Panc1 (cell line): ENCODE measurements at regions not wholly inside any gene's neighbourhood (a gene's known extent, or its start where the extent isn't known, plus 50 kb on each side); places are given as distances from the start of the nearest gene placed in this dataset.

ENCODE experiments used
- ATAC-seq: fragments of 200-7000 bp; cut with Tn5 transposase; 2 replicates; pipeline ENCODE4 v1.9.1; 2020; ENCODE audit warnings: mild to moderate bottlenecking, moderate library complexity
- BruUV-seq: library from RNA; stranded (reverse); fragments of 400-500 nt; replicated peaks from 2 replicates; lab custom pipeline; 2021; lab: Mats Ljungman, UMichigan
- CTCF ChIA-PET: fragments of 300-600 bp; sonication (Branson Sonifier 250); formaldehyde crosslinking; loops from one replicate; lab custom pipeline; 2022; ENCODE audit warnings: antibody characterized with exemption; lab: Charles Lee
- POLR2A ChIA-PET: fragments of 300-600 bp; sonication (Branson Sonifier 250); formaldehyde crosslinking; loops from one replicate; lab custom pipeline; 2022; ENCODE audit warnings: antibody characterized with exemption; lab: Charles Lee
- DNase-seq: peaks from one replicate; pipeline ENCODE4 v3.0.0-alpha.2; 2010; ENCODE audit warnings: low read depth, low spot score
- H3K27ac ChIP-seq: 2 replicates; pipeline ENCODE4 v1.5.1; 2011; ENCODE audit warnings: mild to moderate bottlenecking, low read length, inconsistent platforms
- H3K27me3 ChIP-seq: fragments of 200-500 bp; sonication (Bioruptor generic); 2 replicates; pipeline ENCODE4 v1.6.0; 2014; ENCODE audit warnings: low read length, inconsistent platforms; ENCODE audit not compliant: control insufficient read depth, insufficient read depth
- H3K36me3 ChIP-seq: fragments of 200-500 bp; sonication (Bioruptor generic); 2 replicates; pipeline ENCODE4 v1.5.1; 2014; ENCODE audit warnings: inconsistent platforms, mild to moderate bottlenecking, low read length, moderate library complexity; ENCODE audit not compliant: control insufficient read depth, insufficient read depth
- H3K4me1 ChIP-seq: 2 replicates; pipeline ENCODE4 v1.5.1; 2011; ENCODE audit warnings: inconsistent platforms, mild to moderate bottlenecking, low read length, moderate library complexity; ENCODE audit not compliant: control insufficient read depth, insufficient read depth
- H3K4me3 ChIP-seq, 2 experiments: 2 replicates each; pipeline ENCODE4 v1.5.1; 2011 to 2012; ENCODE audit warnings: low read depth in 2 of 2, low read length in 2 of 2, mild to moderate bottlenecking in 2 of 2, inconsistent platforms in 1 of 2, moderate library complexity in 1 of 2
- H3K9me3 ChIP-seq: fragments of 200-500 bp; sonication (Bioruptor generic); 2 replicates; pipeline ENCODE4 v1.5.1; 2014; ENCODE audit warnings: low read depth, mild to moderate bottlenecking, inconsistent platforms, low read length, moderate library complexity; ENCODE audit not compliant: control insufficient read depth, insufficient read depth
- CTCF ChIP-seq: fragments of 450-650 bp; IDR thresholded peaks from 2 replicates; pipeline ENCODE4 v1.5.1; 2017; ENCODE audit warnings: mild to moderate bottlenecking
- POLR2AphosphoS5 ChIP-seq: IDR thresholded peaks from 2 replicates; pipeline ENCODE4 v1.6.1; 2012; ENCODE audit warnings: mild to moderate bottlenecking, low read depth, low read length, moderate library complexity
- REST ChIP-seq, 2 experiments: IDR thresholded peaks; 2 replicates each; pipeline ENCODE4 v1.6.1; 2011 to 2012; ENCODE audit warnings: low read depth in 2 of 2, control low read depth in 1 of 2, low read length in 1 of 2, mild to moderate bottlenecking in 1 of 2, moderate library complexity in 1 of 2; ENCODE audit not compliant: insufficient read depth in 1 of 2
- SIN3A ChIP-seq: IDR thresholded peaks from 2 replicates; pipeline ENCODE4 v1.6.1; 2012; ENCODE audit warnings: low read depth, mild to moderate bottlenecking, low read length, moderate library complexity, borderline replicate concordance; ENCODE audit not compliant: insufficient read depth
- TCF7L2 ChIP-seq: IDR thresholded peaks from 2 replicates; pipeline ENCODE4 v1.6.1; 2011; ENCODE audit warnings: mild to moderate bottlenecking, low read depth, low read length, inconsistent platforms
- in situ Hi-C: cut with HindIII; loops from 2 replicates; pipeline ENCODE4 v1.10.0; 2016; ENCODE audit warnings: low sequenced_read_pairs, low pct_unique_long_range_greater_than_20kb
- intact Hi-C: fragments of 100-400 bp; cut with micrococcal nuclease; formaldehyde crosslinking; loops from one replicate; pipeline ENCODE4 v1.10.0; 2022; ENCODE audit not compliant: unreplicated experiment

- Histone ChIP-seq H3K4me1 (no peaks in the 10 kb centered on the region), H3K36me3 (no peaks in the 10 kb centered on the region), H3K27ac (no peak overlapping the region), H3K4me3 (no peak overlapping the region), H3K9me3 (no peaks in the 10 kb centered on the region), H3K27me3 (no peaks in the 10 kb centered on the region)
- BruUV-seq = no TSS peak
- ATAC-seq (no peak), DNase-seq (peak; percentile 58)
- in situ Hi-C loops = no loop called here
- intact Hi-C loops = no loop called here
- ChIA-PET POLR2A (no interaction called here), CTCF (no interaction called here)
- TF ChIP-seq POLR2AphosphoS5 (no peak), SIN3A (no peak), REST (IDR thresholded peaks at IDR 0.05; ENCODE audit: insufficient read depth in 1 of 2, low read depth in 2 of 2, low read length in 1 of 2) (no peak), CTCF (no peak), TCF7L2 (no peak)
Measured at GRCh38 chr2:34162231-34162630, 563.1 kb upstream of the FAM98A start.

GRCh38 chr2:34161549-34161948, 562.5 kb upstream of the FAM98A start:
- H3K27me3 ChIP-seq = no peaks in the 10 kb centered on the region
- intact Hi-C loops = no loop called here
- no TSS peak for BruUV-seq
- H3K4me3 ChIP-seq = no peak overlapping the region
- ChIA-PET CTCF (no interaction called here), POLR2A (interaction anchor here (0.6 kb wide), 1 partner anchor 98 kb away, joined by 3 read pairs; no protein-coding TSS in a partner anchor)
- no peak for TF ChIP-seq SIN3A
- ATAC-seq (no peak), DNase-seq (no peak)
- no peaks in the 10 kb centered on the region for H3K9me3 ChIP-seq
- in situ Hi-C loops = no loop called here
- H3K36me3 ChIP-seq = no peaks in the 10 kb centered on the region
- H3K4me1 ChIP-seq = no peaks in the 10 kb centered on the region
- H3K27ac ChIP-seq = no peak overlapping the region

GRCh38 chr2:34159901-34160300, 560.8 kb upstream of the FAM98A start:
- no TSS peak for BruUV-seq
- intact Hi-C loops (no loop called here), in situ Hi-C loops (no loop called here)
- TF ChIP-seq POLR2AphosphoS5 = no peak
- no peak for TF ChIP-seq CTCF
- no peak for TF ChIP-seq REST (IDR thresholded peaks at IDR 0.05; ENCODE audit: insufficient read depth in 1 of 2, low read depth in 2 of 2, low read length in 1 of 2)
- no peak for TF ChIP-seq SIN3A
- no peak for TF ChIP-seq TCF7L2
- Histone ChIP-seq H3K27me3 (no peaks in the 10 kb centered on the region), H3K9me3 (no peaks in the 10 kb centered on the region), H3K4me3 (no peak overlapping the region), H3K27ac (no peak overlapping the region), H3K4me1 (no peaks in the 10 kb centered on the region), H3K36me3 (no peaks in the 10 kb centered on the region)
- POLR2A ChIA-PET = no interaction called here
- CTCF ChIA-PET = interaction anchor here (0.5 kb wide), 1 partner anchor 1447 kb away, joined by 5 read pairs; no protein-coding TSS in a partner anchor
- no peak for DNase-seq
- no peak for ATAC-seq
